ENCODE measurements at regions not wholly inside any gene's neighbourhood (a gene's known extent, or its start where the extent isn't known, plus 50 kb on each side); places are given as distances from the start of the nearest gene placed in this dataset.

DNA sequence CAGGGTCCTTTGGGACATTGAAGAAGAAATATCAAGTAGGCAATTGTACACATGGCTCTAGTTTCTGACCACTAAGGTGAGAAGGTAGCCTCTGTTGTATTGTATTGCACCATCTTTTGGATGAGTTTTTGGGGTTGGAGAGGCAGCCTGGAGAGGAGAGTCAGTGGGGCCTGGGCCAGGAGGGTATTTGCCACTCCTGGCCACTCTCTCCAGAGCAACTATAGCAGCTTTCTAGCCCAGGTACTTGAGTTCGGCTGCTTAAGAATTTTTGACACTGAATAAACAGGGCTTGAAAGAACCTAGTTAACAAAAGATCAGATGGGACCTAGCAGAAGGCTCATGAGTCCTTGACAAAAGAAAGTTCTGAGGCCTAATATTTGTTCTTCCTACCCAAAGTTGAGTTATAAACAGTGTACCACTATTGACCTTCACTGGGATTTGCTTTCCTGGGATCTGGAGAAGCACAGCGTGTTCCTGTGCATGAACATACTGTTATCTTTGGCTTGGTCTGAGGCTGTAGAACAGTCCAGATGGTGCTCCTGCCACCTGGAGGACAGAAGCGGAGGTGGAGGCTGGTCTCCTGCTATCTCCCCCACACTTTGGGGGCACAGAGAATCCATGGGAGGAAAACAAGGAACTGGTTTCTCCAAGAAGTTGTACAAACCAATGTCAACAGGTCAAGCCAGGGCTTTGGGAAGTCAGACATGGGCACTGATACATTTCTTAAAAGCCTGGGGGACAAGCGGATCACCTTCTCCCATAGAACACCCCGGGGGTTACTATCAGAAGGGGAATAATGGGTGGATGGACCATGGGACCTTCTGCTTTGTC, 110.4 kb upstream of the LIFR start:
- TF ChIP-seq POLR2AphosphoS5 (IDR thresholded peaks at IDR 0.05) = peak in 1 of 3 donors; percentile 86
- TF ChIP-seq, protein P1, sequence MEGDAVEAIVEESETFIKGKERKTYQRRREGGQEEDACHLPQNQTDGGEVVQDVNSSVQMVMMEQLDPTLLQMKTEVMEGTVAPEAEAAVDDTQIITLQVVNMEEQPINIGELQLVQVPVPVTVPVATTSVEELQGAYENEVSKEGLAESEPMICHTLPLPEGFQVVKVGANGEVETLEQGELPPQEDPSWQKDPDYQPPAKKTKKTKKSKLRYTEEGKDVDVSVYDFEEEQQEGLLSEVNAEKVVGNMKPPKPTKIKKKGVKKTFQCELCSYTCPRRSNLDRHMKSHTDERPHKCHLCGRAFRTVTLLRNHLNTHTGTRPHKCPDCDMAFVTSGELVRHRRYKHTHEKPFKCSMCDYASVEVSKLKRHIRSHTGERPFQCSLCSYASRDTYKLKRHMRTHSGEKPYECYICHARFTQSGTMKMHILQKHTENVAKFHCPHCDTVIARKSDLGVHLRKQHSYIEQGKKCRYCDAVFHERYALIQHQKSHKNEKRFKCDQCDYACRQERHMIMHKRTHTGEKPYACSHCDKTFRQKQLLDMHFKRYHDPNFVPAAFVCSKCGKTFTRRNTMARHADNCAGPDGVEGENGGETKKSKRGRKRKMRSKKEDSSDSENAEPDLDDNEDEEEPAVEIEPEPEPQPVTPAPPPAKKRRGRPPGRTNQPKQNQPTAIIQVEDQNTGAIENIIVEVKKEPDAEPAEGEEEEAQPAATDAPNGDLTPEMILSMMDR (IDR thresholded peaks at IDR 0.05) = peak in 5 of 7 experiments; percentile 52 to 93 (median 75)
